22Rv1 (cell line): ENCODE measurements at regions not wholly inside any gene's neighbourhood (a gene's known extent, or its start where the extent isn't known, plus 50 kb on each side); places are given as distances from the start of the nearest gene placed in this dataset.

Source experiments
- H3K27ac ChIP-seq: fragments of 450-650 bp; 2 replicates; pipeline ENCODE4 v1.5.1; 2017
- CTCF ChIP-seq: fragments of 450-650 bp; IDR thresholded peaks from 2 replicates; pipeline ENCODE4 v1.5.1; 2017; ENCODE audit warnings: mild to moderate bottlenecking
- ZFX ChIP-seq: fragments of 450-650 bp; IDR thresholded peaks from 2 replicates; pipeline ENCODE4 v1.6.1; 2017; ENCODE audit warnings: antibody characterized with exemption, borderline replicate concordance

GRCh38 chr10:130902471-130902870 is 409.1 kb downstream of the TCERG1L start:
- H3K27ac ChIP-seq = no peak overlapping the region
- TF ChIP-seq CTCF = no peak
- no peak for TF ChIP-seq ZFX

- TF ChIP-seq CTCF (no peak), ZFX (no peak)
- H3K27ac ChIP-seq = no peak overlapping the region
Measured at GRCh38 chr10:130902929-130903328, 408.6 kb downstream of the TCERG1L start.

GRCh38 chr10:130904676-130905075 is 406.8 kb downstream of the TCERG1L start:
- no peak overlapping the region for H3K27ac ChIP-seq
- TF ChIP-seq ZFX (no peak), CTCF (no peak)

- TF ChIP-seq ZFX (no peak), CTCF (no peak)
- no peak overlapping the region for H3K27ac ChIP-seq
Measured at GRCh38 chr10:130905386-130905785, 406.1 kb downstream of the TCERG1L start.

GRCh38 chr10:130905921-130906320 is 405.6 kb downstream of the TCERG1L start:
- H3K27ac ChIP-seq = no peak overlapping the region
- no peak for TF ChIP-seq CTCF
- no peak for TF ChIP-seq ZFX

- H3K27ac ChIP-seq = no peak overlapping the region
- TF ChIP-seq CTCF = no peak
- no peak for TF ChIP-seq ZFX
Measured at GRCh38 chr10:130910848-130911247, 400.7 kb downstream of the TCERG1L start.

- TF ChIP-seq ZFX (no peak), CTCF (no peak)
- H3K27ac ChIP-seq = no peak overlapping the region
Measured at GRCh38 chr10:130913844-130914243, 397.7 kb downstream of the TCERG1L start.
